Hepatocyte (in vitro differentiated cells): ENCODE measurements at regions not wholly inside any gene's neighbourhood (a gene's known extent, or its start where the extent isn't known, plus 50 kb on each side); places are given as distances from the start of the nearest gene placed in this dataset.

Experiments used
- CTCF ChIP-seq: fragments of 200-600 bp; sonication (generic); IDR thresholded peaks from 2 replicates; pipeline ENCODE4 v1.5.1; 2016; ENCODE audit warnings: antibody characterized with exemption, mild to moderate bottlenecking; ENCODE audit not compliant: poor library complexity
- EZH2 ChIP-seq: fragments of 200-600 bp; sonication (generic); IDR thresholded peaks from 2 replicates; pipeline ENCODE4 v1.6.1; 2016; ENCODE audit warnings: antibody characterized with exemption, mild to moderate bottlenecking, borderline replicate concordance

GRCh38 chr3:70138606-70139005 is 139.1 kb downstream of the SAMMSON start:
- TF ChIP-seq CTCF: no peak
- no peak for TF ChIP-seq EZH2
